ENCODE measurements at regions not wholly inside any gene's neighbourhood (a gene's known extent, or its start where the extent isn't known, plus 50 kb on each side); places are given as distances from the start of the nearest gene placed in this dataset.

GRCh38 chr4:19497705-19498104 lies 754.0 kb upstream of the SLIT2 start:
- Histone ChIP-seq H3K4me2 (ENCODE audit: control insufficient read depth, insufficient read depth) (no peak overlapping the region), H4K20me1 (ENCODE audit: control insufficient read depth, insufficient read depth) (no peaks in the 10 kb centered on the region), H3K4me1 (ENCODE audit: control insufficient read depth, insufficient read depth, low read length) (no peaks in the 10 kb centered on the region), H3K4me3 (no peak overlapping the region), H3K9ac (ENCODE audit: control insufficient read depth, insufficient read depth, low read length) (no peak overlapping the region), H3K27me3 (replicated peaks in 1 of 2; ENCODE audit: control insufficient read depth in 2 of 2, insufficient read depth in 2 of 2, low read length in 1 of 2) (no peaks in the 10 kb centered on the region), H3K27ac (ENCODE audit: control insufficient read depth, insufficient read depth) (no peak overlapping the region), H3K9me3 (replicated peaks; ENCODE audit: control insufficient read depth, insufficient read depth, low read length) (no peaks in the 10 kb centered on the region), H3K79me2 (ENCODE audit: control insufficient read depth, insufficient read depth, low read length) (no peaks in the 10 kb centered on the region), H3K36me3 (ENCODE audit: control insufficient read depth in 2 of 2, insufficient read depth in 2 of 2, low read length in 1 of 2) (no peaks in the 10 kb centered on the region), H2AFZ (ENCODE audit: control insufficient read depth, low read depth, low read length) (no peak overlapping the region)
- in situ Hi-C loops (cut with MboI): no loop called here
- no peak for FAIRE-seq
- TF ChIP-seq NFXL1 (IDR thresholded peaks at IDR 0.05; ENCODE audit: borderline replicate concordance) (no peak), EED (IDR thresholded peaks at IDR 0.05; ENCODE audit: low read depth) (no peak), ZNF592 (IDR thresholded peaks at IDR 0.05) (no peak), USF1 (IDR thresholded peaks at IDR 0.05; ENCODE audit: borderline replicate concordance, extremely low read length, insufficient read depth, low read depth, low read length) (no peak), WRNIP1 (IDR thresholded peaks at IDR 0.05; ENCODE audit: borderline replicate concordance, low read depth, low read length) (no peak), BCL3 (IDR thresholded peaks at IDR 0.05; ENCODE audit: borderline replicate concordance, insufficient read depth, low read depth, low read length, poor library complexity, severe bottlenecking) (no peak)
- DNase-seq (ENCODE audit: low read depth, low spot score): no peak
- CTCF ChIA-PET: no interaction called here
- SMC1A ChIA-PET (ENCODE audit: uncharacterized antibody, unreplicated experiment): no interaction called here
- ATAC-seq: no peak
- no TSS peak for BruUV-seq (replicated peaks)
- intact Hi-C loops (cut with micrococcal nuclease; ENCODE audit: unreplicated experiment): no loop called here
- POLR2A ChIA-PET: no interaction called here
- RAD21 ChIA-PET (ENCODE audit: unreplicated experiment): no interaction called here

Data from GM12878 (cell line).